ENCODE measurements at regions not wholly inside any gene's neighbourhood (a gene's known extent, or its start where the extent isn't known, plus 50 kb on each side); places are given as distances from the start of the nearest gene placed in this dataset.

DNA sequence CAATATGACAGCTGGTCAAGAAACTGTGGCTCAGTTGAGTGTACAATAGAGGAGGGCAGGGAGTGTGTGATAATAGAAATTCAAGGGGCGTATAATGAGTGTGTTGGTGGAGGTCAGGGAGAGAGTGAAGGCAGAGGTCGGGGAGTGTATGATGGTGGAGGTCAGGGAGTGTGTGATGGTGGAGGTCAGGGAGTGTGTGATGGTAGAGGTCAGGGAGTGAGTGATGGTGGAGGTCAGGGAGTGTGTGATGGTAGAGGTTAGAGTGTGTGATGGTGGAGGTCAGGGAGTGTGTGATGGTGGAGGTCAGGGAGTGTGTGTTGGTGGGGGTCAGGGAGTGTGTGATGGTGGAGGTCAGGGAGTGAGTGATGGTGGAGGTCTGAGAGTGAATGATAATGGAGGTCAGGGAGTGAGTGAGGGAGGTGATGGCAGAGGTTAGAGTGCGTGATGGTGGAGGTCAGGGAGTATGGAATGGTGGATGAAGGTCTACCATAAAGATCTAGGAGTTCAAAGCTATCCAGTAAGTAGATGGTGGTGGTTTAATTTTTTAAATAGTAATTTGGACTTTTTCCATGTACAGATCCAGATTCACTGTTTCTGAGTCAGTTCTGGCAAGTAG is 57.7 kb upstream of the TNS3 start:
- no peak for DNase-seq

- DNase-seq, result peak in 3 of 51 donors; percentile 10 to 34 (median 34)
Measured at GRCh38 chr7:47638679-47639315, 56.9 kb upstream of the TNS3 start.

- peak in 2 of 51 donors; percentile 13 to 60 for DNase-seq
Measured at GRCh38 chr7:47636433-47637175, 54.7 kb upstream of the TNS3 start.

- no peak for DNase-seq
Measured at GRCh38 chr7:47636081-47636432, 54.1 kb upstream of the TNS3 start.

GRCh38 chr7:47635091-47636080 is 53.5 kb upstream of the TNS3 start:
- peak in 10 of 51 donors; percentile 14 to 42 (median 26) for DNase-seq

DNA sequence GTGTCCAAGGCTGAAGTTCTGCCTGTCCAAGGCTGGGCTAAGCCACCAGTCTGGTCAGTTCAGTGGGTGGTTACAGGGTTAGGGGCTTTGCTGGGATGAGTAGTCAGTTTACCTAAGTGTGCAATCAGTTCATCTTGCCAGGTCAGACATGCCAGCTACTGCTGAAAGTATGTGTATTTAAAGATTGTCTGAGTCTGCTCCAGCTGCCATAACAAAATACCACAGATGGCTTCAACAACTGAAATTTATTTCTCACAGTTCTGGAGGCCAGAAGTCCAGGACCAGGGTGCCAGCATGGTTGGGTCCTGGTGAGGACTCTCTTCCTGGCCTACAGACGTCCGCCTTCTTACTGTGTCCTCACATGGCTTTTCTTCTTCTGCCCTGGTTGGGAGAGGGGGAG is 52.4 kb upstream of the TNS3 start:
- DNase-seq, result no peak

GRCh38 chr7:47633134-47633533 is 51.2 kb upstream of the TNS3 start:
- DNase-seq, result no peak
